Neural cell (in vitro differentiated cells): ENCODE measurements at regions not wholly inside any gene's neighbourhood (a gene's known extent, or its start where the extent isn't known, plus 50 kb on each side); places are given as distances from the start of the nearest gene placed in this dataset.

ENCODE experiments used
- H2AFZ ChIP-seq: fragments of 200-600, 300-800 bp; sonication (generic), shearing (Covaris generic); 2 replicates; pipeline ENCODE4 v1.6.0; 2014; ENCODE audit warnings: low read depth, mild to moderate bottlenecking, antibody characterized with exemption, low read length, moderate library complexity
- H3F3A ChIP-seq: fragments of 200-600 bp; shearing (Covaris generic); 2 replicates; pipeline ENCODE4 v1.6.1; 2016; ENCODE audit warnings: mild to moderate bottlenecking, moderate library complexity, mixed read lengths, antibody characterized with exemption, low read length; ENCODE audit not compliant: insufficient read depth, poor library complexity, severe bottlenecking
- H3K27ac ChIP-seq: fragments of 200-600, 300-800 bp; sonication (generic), shearing (Covaris generic); 2 replicates; pipeline ENCODE4 v1.5.1; 2014; ENCODE audit warnings: mild to moderate bottlenecking, low read length, moderate library complexity
- H3K27me3 ChIP-seq: fragments of 300-800, 200-600 bp; sonication (generic), shearing (Covaris generic); 2 replicates; pipeline ENCODE4 v1.6.0; 2014; ENCODE audit warnings: mild to moderate bottlenecking, low read depth, low read length, moderate library complexity; ENCODE audit not compliant: insufficient read depth
- H3K36me3 ChIP-seq: fragments of 300-800, 200-600 bp; sonication (generic), shearing (Covaris generic); 2 replicates; pipeline ENCODE4 v1.5.1; 2014; ENCODE audit warnings: mild to moderate bottlenecking, antibody characterized with exemption, low read length, moderate library complexity; ENCODE audit not compliant: insufficient read depth
- H3K4me2 ChIP-seq: fragments of 300-800, 200-600 bp; sonication (generic), shearing (Covaris generic); 2 replicates; pipeline ENCODE4 v1.6.0; 2014; ENCODE audit warnings: mild to moderate bottlenecking, low read length
- H3K4me3 ChIP-seq: fragments of 300-800, 200-600 bp; sonication (generic), shearing (Covaris generic); 2 replicates; pipeline ENCODE4 v1.5.1; 2014; ENCODE audit warnings: mild to moderate bottlenecking, low read length, moderate library complexity
- H3K79me2 ChIP-seq: fragments of 200-600 bp; shearing (Covaris generic); replicated peaks from 2 replicates; pipeline ENCODE4 v1.6.0; 2014; ENCODE audit warnings: mild to moderate bottlenecking, low read length, moderate library complexity; ENCODE audit not compliant: insufficient read depth
- H3K9ac ChIP-seq: fragments of 300-800, 200-600 bp; sonication (generic), shearing (Covaris generic); 2 replicates; pipeline ENCODE4 v1.6.1; 2016; ENCODE audit warnings: mild to moderate bottlenecking, low read length, mixed read lengths
- H3K9me2 ChIP-seq: fragments of 200-600 bp; shearing (Covaris generic); 2 replicates; pipeline ENCODE4 v1.6.1; 2016; ENCODE audit warnings: mild to moderate bottlenecking, low read length, mixed read lengths; ENCODE audit not compliant: insufficient read depth
- H3K9me3 ChIP-seq: fragments of 200-600, 300-800 bp; sonication (generic), shearing (Covaris generic); 2 replicates; pipeline ENCODE4 v1.6.1; 2016; ENCODE audit warnings: mild to moderate bottlenecking, mixed run types, low read length, moderate library complexity, mixed read lengths
- H4K20me1 ChIP-seq: fragments of 200-600 bp; shearing (Covaris generic); 2 replicates; pipeline ENCODE4 v1.6.1; 2016; ENCODE audit warnings: mild to moderate bottlenecking, mixed run types; ENCODE audit not compliant: insufficient read depth
- EP300 ChIP-seq: fragments of 450-650 bp; conservative IDR thresholded peaks from 2 replicates; pipeline ENCODE4 v1.6.1; 2014; ENCODE audit warnings: antibody characterized with exemption, mild to moderate bottlenecking, moderate library complexity; ENCODE audit not compliant: poor library complexity, severe bottlenecking
- EZH2 ChIP-seq: fragments of 200-600, 300-800 bp; shearing (Covaris generic), sonication (generic); IDR thresholded peaks from 2 replicates; pipeline ENCODE4 v1.6.1; 2014; ENCODE audit warnings: antibody characterized with exemption, low read length, borderline replicate concordance, mild to moderate bottlenecking; ENCODE audit not compliant: insufficient read depth, poor library complexity, severe bottlenecking
- MXI1 ChIP-seq: fragments of 450-650 bp; conservative IDR thresholded peaks from 2 replicates; pipeline ENCODE4 v1.6.1; 2014; ENCODE audit warnings: antibody characterized with exemption, mild to moderate bottlenecking; ENCODE audit not compliant: poor library complexity, severe bottlenecking
- POLR2AphosphoS5 ChIP-seq: IDR thresholded peaks from 2 replicates; pipeline ENCODE4 v1.6.1; 2012
- RAD21 ChIP-seq: fragments of 450-650 bp; conservative IDR thresholded peaks from 2 replicates; pipeline ENCODE4 v1.6.1; 2014; ENCODE audit warnings: antibody characterized with exemption, mild to moderate bottlenecking, moderate library complexity
- SMC3 ChIP-seq: fragments of 450-650 bp; conservative IDR thresholded peaks from 2 replicates; pipeline ENCODE4 v1.6.1; 2014; ENCODE audit warnings: antibody characterized with exemption, mild to moderate bottlenecking, moderate library complexity; ENCODE audit not compliant: poor library complexity
- TAF1 ChIP-seq: IDR thresholded peaks from 2 replicates; pipeline ENCODE4 v1.6.1; 2012; ENCODE audit warnings: low read depth
- TF ChIP-seq, protein P1 (sequence below): fragments of 450-650 bp; IDR thresholded peaks from 2 replicates; pipeline ENCODE4 v1.5.1; 2014; ENCODE audit warnings: antibody characterized with exemption, mild to moderate bottlenecking, moderate library complexity; ENCODE audit not compliant: poor library complexity, severe bottlenecking
- TF ChIP-seq, protein P2 (sequence below): IDR thresholded peaks from 2 replicates; pipeline ENCODE4 v1.6.1; 2012; ENCODE audit warnings: borderline replicate concordance

- Histone ChIP-seq H3K4me2 (no peak overlapping the region), H3K36me3 (no peaks in the 10 kb centered on the region), H3F3A (no peaks in the 10 kb centered on the region), H3K4me3 (no peak overlapping the region), H3K9ac (no peak overlapping the region), H4K20me1 (no peaks in the 10 kb centered on the region), H3K27me3 (no peaks in the 10 kb centered on the region), H3K9me2 (no peaks in the 10 kb centered on the region), H3K79me2 (no peaks in the 10 kb centered on the region), H2AFZ (no peak overlapping the region), H3K9me3 (no peaks in the 10 kb centered on the region), H3K27ac (no peak overlapping the region)
- no peak for TF ChIP-seq POLR2AphosphoS5
- TF ChIP-seq, protein P1, sequence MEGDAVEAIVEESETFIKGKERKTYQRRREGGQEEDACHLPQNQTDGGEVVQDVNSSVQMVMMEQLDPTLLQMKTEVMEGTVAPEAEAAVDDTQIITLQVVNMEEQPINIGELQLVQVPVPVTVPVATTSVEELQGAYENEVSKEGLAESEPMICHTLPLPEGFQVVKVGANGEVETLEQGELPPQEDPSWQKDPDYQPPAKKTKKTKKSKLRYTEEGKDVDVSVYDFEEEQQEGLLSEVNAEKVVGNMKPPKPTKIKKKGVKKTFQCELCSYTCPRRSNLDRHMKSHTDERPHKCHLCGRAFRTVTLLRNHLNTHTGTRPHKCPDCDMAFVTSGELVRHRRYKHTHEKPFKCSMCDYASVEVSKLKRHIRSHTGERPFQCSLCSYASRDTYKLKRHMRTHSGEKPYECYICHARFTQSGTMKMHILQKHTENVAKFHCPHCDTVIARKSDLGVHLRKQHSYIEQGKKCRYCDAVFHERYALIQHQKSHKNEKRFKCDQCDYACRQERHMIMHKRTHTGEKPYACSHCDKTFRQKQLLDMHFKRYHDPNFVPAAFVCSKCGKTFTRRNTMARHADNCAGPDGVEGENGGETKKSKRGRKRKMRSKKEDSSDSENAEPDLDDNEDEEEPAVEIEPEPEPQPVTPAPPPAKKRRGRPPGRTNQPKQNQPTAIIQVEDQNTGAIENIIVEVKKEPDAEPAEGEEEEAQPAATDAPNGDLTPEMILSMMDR = no peak
- no peak for TF ChIP-seq TAF1
- TF ChIP-seq SMC3 = no peak
- TF ChIP-seq EZH2 = no peak
- TF ChIP-seq MXI1 = no peak
- TF ChIP-seq RAD21 = no peak
- no peak for TF ChIP-seq EP300
- TF ChIP-seq, protein P2, sequence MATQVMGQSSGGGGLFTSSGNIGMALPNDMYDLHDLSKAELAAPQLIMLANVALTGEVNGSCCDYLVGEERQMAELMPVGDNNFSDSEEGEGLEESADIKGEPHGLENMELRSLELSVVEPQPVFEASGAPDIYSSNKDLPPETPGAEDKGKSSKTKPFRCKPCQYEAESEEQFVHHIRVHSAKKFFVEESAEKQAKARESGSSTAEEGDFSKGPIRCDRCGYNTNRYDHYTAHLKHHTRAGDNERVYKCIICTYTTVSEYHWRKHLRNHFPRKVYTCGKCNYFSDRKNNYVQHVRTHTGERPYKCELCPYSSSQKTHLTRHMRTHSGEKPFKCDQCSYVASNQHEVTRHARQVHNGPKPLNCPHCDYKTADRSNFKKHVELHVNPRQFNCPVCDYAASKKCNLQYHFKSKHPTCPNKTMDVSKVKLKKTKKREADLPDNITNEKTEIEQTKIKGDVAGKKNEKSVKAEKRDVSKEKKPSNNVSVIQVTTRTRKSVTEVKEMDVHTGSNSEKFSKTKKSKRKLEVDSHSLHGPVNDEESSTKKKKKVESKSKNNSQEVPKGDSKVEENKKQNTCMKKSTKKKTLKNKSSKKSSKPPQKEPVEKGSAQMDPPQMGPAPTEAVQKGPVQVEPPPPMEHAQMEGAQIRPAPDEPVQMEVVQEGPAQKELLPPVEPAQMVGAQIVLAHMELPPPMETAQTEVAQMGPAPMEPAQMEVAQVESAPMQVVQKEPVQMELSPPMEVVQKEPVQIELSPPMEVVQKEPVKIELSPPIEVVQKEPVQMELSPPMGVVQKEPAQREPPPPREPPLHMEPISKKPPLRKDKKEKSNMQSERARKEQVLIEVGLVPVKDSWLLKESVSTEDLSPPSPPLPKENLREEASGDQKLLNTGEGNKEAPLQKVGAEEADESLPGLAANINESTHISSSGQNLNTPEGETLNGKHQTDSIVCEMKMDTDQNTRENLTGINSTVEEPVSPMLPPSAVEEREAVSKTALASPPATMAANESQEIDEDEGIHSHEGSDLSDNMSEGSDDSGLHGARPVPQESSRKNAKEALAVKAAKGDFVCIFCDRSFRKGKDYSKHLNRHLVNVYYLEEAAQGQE = no peak
These were observed 264.4 kb upstream of the KLF12 start for GRCh38 chr13:74398599-74398998.

- Histone ChIP-seq H3K4me2 (no peak overlapping the region), H3K9me2 (no peaks in the 10 kb centered on the region), H3K27ac (no peak overlapping the region), H3K79me2 (no peaks in the 10 kb centered on the region), H3F3A (no peaks in the 10 kb centered on the region), H3K4me3 (no peak overlapping the region), H3K9me3 (no peaks in the 10 kb centered on the region), H4K20me1 (no peaks in the 10 kb centered on the region), H3K9ac (no peak overlapping the region), H3K27me3 (no peaks in the 10 kb centered on the region), H3K36me3 (no peaks in the 10 kb centered on the region), H2AFZ (no peak overlapping the region)
- no peak for TF ChIP-seq RAD21
- TF ChIP-seq MXI1 = no peak
- TF ChIP-seq, protein P2 = no peak
These were observed 254.9 kb upstream of the KLF12 start for GRCh38 chr13:74389056-74389455.
